OCI-LY7 (cell line): ENCODE measurements at regions not wholly inside any gene's neighbourhood (a gene's known extent, or its start where the extent isn't known, plus 50 kb on each side); places are given as distances from the start of the nearest gene placed in this dataset.

ENCODE experiments used
- BruUV-seq: library from RNA; stranded (reverse); fragments of 400-500 nt; replicated peaks from 2 replicates; lab custom pipeline; 2021; lab: Mats Ljungman, UMichigan
- CTCF ChIA-PET: fragments of 300-600 bp; sonication (Branson Sonifier 250); formaldehyde crosslinking; loops from one replicate; lab custom pipeline; 2022; ENCODE audit warnings: antibody characterized with exemption; ENCODE audit not compliant: unreplicated experiment; lab: Charles Lee
- POLR2A ChIA-PET: fragments of 300-600 bp; sonication (Branson Sonifier 250); formaldehyde crosslinking; loops from one replicate; lab custom pipeline; 2022; ENCODE audit warnings: antibody characterized with exemption; lab: Charles Lee
- DNase-seq: peaks from one replicate; pipeline ENCODE4 v3.0.0-alpha.2; 2015; ENCODE audit warnings: low spot score
- H2AFZ ChIP-seq: fragments of 200-600 bp; sonication (generic), shearing (Covaris generic); 2 replicates; pipeline ENCODE4 v1.6.1; 2014; ENCODE audit warnings: mild to moderate bottlenecking, antibody characterized with exemption, low read length, moderate library complexity
- H3K27ac ChIP-seq: fragments of 200-600 bp; sonication (generic); 2 replicates; pipeline ENCODE4 v1.5.1; 2014; ENCODE audit warnings: mixed run types, low read depth, mild to moderate bottlenecking, moderate library complexity, low read length, inconsistent platforms; ENCODE audit not compliant: poor library complexity, severe bottlenecking
- H3K36me3 ChIP-seq: fragments of 200-600 bp; sonication (generic); 2 replicates; pipeline ENCODE4 v1.6.1; 2014; ENCODE audit warnings: mild to moderate bottlenecking, antibody characterized with exemption, low read length, moderate library complexity, mixed read lengths; ENCODE audit not compliant: insufficient read depth
- H3K4me1 ChIP-seq: fragments of 200-600 bp; sonication (generic); 2 replicates; pipeline ENCODE4 v1.5.1; 2014; ENCODE audit warnings: mild to moderate bottlenecking, low read length; ENCODE audit not compliant: insufficient read depth, poor library complexity, severe bottlenecking
- H3K4me2 ChIP-seq: fragments of 200-600 bp; sonication (generic); 2 replicates; pipeline ENCODE4 v1.6.1; 2014; ENCODE audit warnings: mild to moderate bottlenecking, low read length
- H3K4me3 ChIP-seq: fragments of 200-600 bp; sonication (generic); 2 replicates; pipeline ENCODE4 v1.5.1; 2014; ENCODE audit warnings: mild to moderate bottlenecking, low read depth, low read length; ENCODE audit not compliant: poor library complexity, severe bottlenecking
- H3K79me2 ChIP-seq: fragments of 200-600 bp; sonication (generic); 2 replicates; pipeline ENCODE4 v1.6.1; 2016; ENCODE audit warnings: low read depth, mild to moderate bottlenecking, low read length, moderate library complexity, mixed read lengths; ENCODE audit not compliant: insufficient read depth
- H3K9me2 ChIP-seq: fragments of 200-600 bp; sonication (generic); 2 replicates; pipeline ENCODE4 v1.6.1; 2016; ENCODE audit warnings: mild to moderate bottlenecking, low read length, mixed read lengths; ENCODE audit not compliant: insufficient read depth
- H3K9me3 ChIP-seq: fragments of 200-600 bp; sonication (generic); 2 replicates; pipeline ENCODE4 v1.6.1; 2014; ENCODE audit warnings: mild to moderate bottlenecking, mixed run types, low read length, mixed read lengths
- H4K20me1 ChIP-seq: fragments of 200-600 bp; sonication (generic); 2 replicates; pipeline ENCODE4 v1.6.1; 2014; ENCODE audit warnings: mild to moderate bottlenecking, antibody characterized with exemption, low read length, moderate library complexity, mixed read lengths; ENCODE audit not compliant: insufficient read depth
- EZH2phosphoT487 ChIP-seq: fragments of 200-600 bp; sonication (generic); IDR thresholded peaks from 2 replicates; pipeline ENCODE4 v1.6.1; 2018; ENCODE audit warnings: low read depth, borderline replicate concordance, mild to moderate bottlenecking, mixed run types, antibody characterized with exemption, low read length, moderate library complexity, mixed read lengths
- intact Hi-C: fragments of 100-400 bp; cut with micrococcal nuclease; formaldehyde crosslinking; loops from one replicate; pipeline ENCODE4 v1.10.0; 2022; ENCODE audit not compliant: unreplicated experiment
- TF ChIP-seq, protein P1 (sequence below): fragments of 200-600 bp; sonication (generic); conservative IDR thresholded peaks from 2 replicates; pipeline ENCODE4 v1.5.1; 2014; ENCODE audit warnings: mild to moderate bottlenecking, antibody characterized with exemption, low read length, moderate library complexity, mixed read lengths

GRCh38 chr14:62181591-62181990 lies 419.4 kb downstream of the SNAPC1 start:
- Histone ChIP-seq H3K4me2 (no peak overlapping the region), H4K20me1 (no peaks in the 10 kb centered on the region), H3K9me3 (no peaks in the 10 kb centered on the region), H3K4me1 (no peaks in the 10 kb centered on the region), H3K27ac (no peak overlapping the region), H3K79me2 (no peaks in the 10 kb centered on the region), H2AFZ (no peak overlapping the region), H3K36me3 (no peaks in the 10 kb centered on the region), H3K4me3 (no peak overlapping the region), H3K9me2 (no peaks in the 10 kb centered on the region)
- ChIA-PET POLR2A (no interaction called here), CTCF (no interaction called here)
- no peak for TF ChIP-seq EZH2phosphoT487
- TF ChIP-seq, protein P1, sequence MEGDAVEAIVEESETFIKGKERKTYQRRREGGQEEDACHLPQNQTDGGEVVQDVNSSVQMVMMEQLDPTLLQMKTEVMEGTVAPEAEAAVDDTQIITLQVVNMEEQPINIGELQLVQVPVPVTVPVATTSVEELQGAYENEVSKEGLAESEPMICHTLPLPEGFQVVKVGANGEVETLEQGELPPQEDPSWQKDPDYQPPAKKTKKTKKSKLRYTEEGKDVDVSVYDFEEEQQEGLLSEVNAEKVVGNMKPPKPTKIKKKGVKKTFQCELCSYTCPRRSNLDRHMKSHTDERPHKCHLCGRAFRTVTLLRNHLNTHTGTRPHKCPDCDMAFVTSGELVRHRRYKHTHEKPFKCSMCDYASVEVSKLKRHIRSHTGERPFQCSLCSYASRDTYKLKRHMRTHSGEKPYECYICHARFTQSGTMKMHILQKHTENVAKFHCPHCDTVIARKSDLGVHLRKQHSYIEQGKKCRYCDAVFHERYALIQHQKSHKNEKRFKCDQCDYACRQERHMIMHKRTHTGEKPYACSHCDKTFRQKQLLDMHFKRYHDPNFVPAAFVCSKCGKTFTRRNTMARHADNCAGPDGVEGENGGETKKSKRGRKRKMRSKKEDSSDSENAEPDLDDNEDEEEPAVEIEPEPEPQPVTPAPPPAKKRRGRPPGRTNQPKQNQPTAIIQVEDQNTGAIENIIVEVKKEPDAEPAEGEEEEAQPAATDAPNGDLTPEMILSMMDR = no peak
- DNase-seq = no peak
- no TSS peak for BruUV-seq
- intact Hi-C loops = no loop called here

DNA sequence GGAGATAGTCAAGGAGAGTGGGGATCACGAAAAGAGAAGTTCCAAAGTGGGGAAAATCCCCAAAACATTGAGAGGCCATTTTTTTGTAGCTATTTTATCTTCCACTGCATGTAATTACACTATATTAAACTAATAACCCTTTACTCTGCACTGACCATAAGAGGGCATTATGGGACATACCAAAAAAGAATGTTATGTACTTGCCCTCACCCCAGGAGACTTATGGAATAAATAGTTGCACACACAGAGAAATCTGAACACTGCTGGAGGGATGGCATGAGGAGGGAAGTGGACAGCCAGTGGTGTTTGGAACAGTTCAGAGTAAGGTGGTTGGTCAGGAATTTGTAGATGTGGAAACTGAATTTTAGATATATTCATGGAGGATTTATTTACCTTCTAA lies 422.9 kb downstream of the SNAPC1 start:
- H3K4me3 ChIP-seq = no peak overlapping the region
- no peaks in the 10 kb centered on the region for H3K36me3 ChIP-seq
- H4K20me1 ChIP-seq = no peaks in the 10 kb centered on the region
- H2AFZ ChIP-seq = no peak overlapping the region
- no peaks in the 10 kb centered on the region for H3K9me2 ChIP-seq
- intact Hi-C loops = no loop called here
- POLR2A ChIA-PET = no interaction called here
- BruUV-seq = no TSS peak
- H3K4me2 ChIP-seq = no peak overlapping the region
- CTCF ChIA-PET = no interaction called here
- H3K79me2 ChIP-seq = no peaks in the 10 kb centered on the region
- no peak for TF ChIP-seq EZH2phosphoT487
- TF ChIP-seq, protein P1 = no peak
- H3K27ac ChIP-seq = no peak overlapping the region
- H3K9me3 ChIP-seq = no peaks in the 10 kb centered on the region
- no peaks in the 10 kb centered on the region for H3K4me1 ChIP-seq
- DNase-seq = no peak

DNA sequence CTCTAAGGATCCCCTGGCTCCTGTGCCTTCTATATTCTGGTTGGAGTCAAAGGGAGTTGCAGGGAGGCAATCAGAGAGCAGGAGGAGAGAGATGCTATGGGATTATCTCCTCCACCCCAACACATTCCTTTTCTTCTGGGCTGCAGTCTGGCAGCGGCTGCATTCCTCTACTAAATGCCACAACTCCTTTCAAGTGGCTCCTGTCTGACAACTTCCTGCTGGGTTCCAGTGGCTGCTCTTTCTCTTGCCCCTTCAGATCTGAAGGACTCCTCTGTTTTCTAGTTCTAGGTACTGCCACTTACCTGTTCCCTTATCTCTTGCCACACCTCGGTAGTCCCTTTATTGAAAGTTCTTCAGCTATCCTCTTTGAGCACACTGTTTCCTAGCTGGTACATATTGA lies 425.0 kb downstream of the SNAPC1 start:
- no TSS peak for BruUV-seq
- intact Hi-C loops = no loop called here
- no peaks in the 10 kb centered on the region for H3K9me3 ChIP-seq
- no peak for DNase-seq
- POLR2A ChIA-PET = no interaction called here
- TF ChIP-seq EZH2phosphoT487 = no peak
- TF ChIP-seq, protein P1 = no peak
- no peak overlapping the region for H3K27ac ChIP-seq
- CTCF ChIA-PET = no interaction called here
- no peak overlapping the region for H2AFZ ChIP-seq
- H3K9me2 ChIP-seq = no peaks in the 10 kb centered on the region
- no peaks in the 10 kb centered on the region for H4K20me1 ChIP-seq
- no peaks in the 10 kb centered on the region for H3K4me1 ChIP-seq
- H3K79me2 ChIP-seq = no peaks in the 10 kb centered on the region
- H3K4me2 ChIP-seq = no peak overlapping the region
- H3K36me3 ChIP-seq = no peaks in the 10 kb centered on the region
- no peak overlapping the region for H3K4me3 ChIP-seq
